Prostate gland (tissue), 2 donors: ENCODE measurements at regions not wholly inside any gene's neighbourhood (a gene's known extent, or its start where the extent isn't known, plus 50 kb on each side); places are given as distances from the start of the nearest gene placed in this dataset.
A peak's percentile ranks its signal among the peaks of the same experiment; 100 is the strongest.

Experiments
- DNase-seq: peaks from one replicate; pipeline ENCODE4 v3.0.0-alpha.2; 2019; ENCODE audit warnings: low spot score
- H3K27ac ChIP-seq, 2 donors: fragments of 200-600 bp; sonication (generic); 2 replicates each; pipeline ENCODE4 v1.5.1; 2017 to 2019
- H3K27me3 ChIP-seq: fragments of 200-600 bp; sonication (generic); replicated peaks from 2 replicates; pipeline ENCODE4 v1.5.1; 2019; ENCODE audit not compliant: insufficient read depth
- H3K36me3 ChIP-seq, 2 donors: fragments of 200-600 bp; sonication (generic); 1 replicate in 1 of 2; 2 replicates in 1 of 2; pipeline versions ENCODE4 v1.5.1 to v1.8.1; 2017 to 2019
- H3K4me1 ChIP-seq: fragments of 200-600 bp; sonication (generic); replicated peaks from 2 replicates; pipeline ENCODE4 v1.5.1; 2019
- H3K4me3 ChIP-seq, 2 donors: fragments of 200-600 bp; sonication (generic); 2 replicates each; pipeline ENCODE4 v1.5.1; 2017 to 2019
- H3K9me3 ChIP-seq: fragments of 200-600 bp; sonication (generic); 2 replicates; pipeline ENCODE4 v1.5.1; 2017
- CTCF ChIP-seq, 4 experiments: fragments of 200-600 bp in 2 of 4; fragments of 450-650 bp in 2 of 4; sonication (generic) in 2 of 4; IDR thresholded peaks; 1 replicate in 3 of 4; 2 replicates in 1 of 4; pipeline ENCODE4 v1.5.1; 2016 to 2019; ENCODE audit warnings: antibody characterized with exemption in 4 of 4, mild to moderate bottlenecking in 2 of 4, moderate library complexity in 2 of 4
- POLR2A ChIP-seq: fragments of 450-650 bp; IDR thresholded peaks from one replicate; pipeline ENCODE4 v1.6.1; 2016; ENCODE audit warnings: antibody characterized with exemption, mild to moderate bottlenecking
- POLR2AphosphoS5 ChIP-seq: sonication (generic); formaldehyde crosslinking; IDR thresholded peaks from one replicate; pipeline ENCODE4 v1.6.1; 2017; ENCODE audit warnings: antibody characterized with exemption
- WGBS: methylation state at CpG from one replicate; pipeline ENCODE4 v1.1.5; 2018; 5-methylcytosine and 5-hydroxymethylcytosine counted together
- intact Hi-C: fragments of 100-400 bp; cut with DNase I; formaldehyde crosslinking; loops from one replicate; pipeline ENCODE4 v1.14.2; 2022

GRCh38 chr1:185534801-185535200 is 199.4 kb upstream of the HMCN1 start:
- no peak overlapping the region for H3K27ac ChIP-seq
- TF ChIP-seq POLR2A (no peak), CTCF (IDR thresholded peaks at IDR 0.05) (peak in 1 of 4 experiments; percentile 4), POLR2AphosphoS5 (peak; percentile 94)
- WGBS: 11% methylated on average over 6 of the region's 6 CpGs

GRCh38 chr1:185533596-185533995 is 200.6 kb upstream of the HMCN1 start:
- 90% methylated on average over 4 of the region's 4 CpGs for WGBS
- no peaks in the 10 kb centered on the region for H3K9me3 ChIP-seq
- no peak overlapping the region for H3K4me3 ChIP-seq

More at GRCh38 chr1:185534801-185535200, 199.4 kb upstream of the HMCN1 start:
- no peaks in the 10 kb centered on the region for H3K4me1 ChIP-seq
- H3K9me3 ChIP-seq: no peaks in the 10 kb centered on the region
- no peaks in the 10 kb centered on the region for H3K36me3 ChIP-seq
- no peaks in the 10 kb centered on the region for H3K27me3 ChIP-seq
- peak; percentile 81 for DNase-seq
- H3K4me3 ChIP-seq: no peak overlapping the region
- intact Hi-C loops: no loop called here

GRCh38 chr1:185532856-185533255 is 201.3 kb upstream of the HMCN1 start:
- Histone ChIP-seq H3K4me3 (no peak overlapping the region), H3K27me3 (no peaks in the 10 kb centered on the region), H3K36me3 (no peaks in the 10 kb centered on the region), H3K9me3 (no peaks in the 10 kb centered on the region), H3K27ac (no peak overlapping the region), H3K4me1 (no peaks in the 10 kb centered on the region)
- intact Hi-C loops: no loop called here
- TF ChIP-seq POLR2AphosphoS5 (no peak), POLR2A (no peak), CTCF (IDR thresholded peaks at IDR 0.05) (no peak)
- DNase-seq: no peak

More at GRCh38 chr1:185533596-185533995, 200.6 kb upstream of the HMCN1 start:
- DNase-seq: no peak
- no peaks in the 10 kb centered on the region for H3K4me1 ChIP-seq
- TF ChIP-seq POLR2A: no peak
- TF ChIP-seq POLR2AphosphoS5: no peak
- TF ChIP-seq CTCF (IDR thresholded peaks at IDR 0.05): no peak
- intact Hi-C loops: no loop called here
- H3K36me3 ChIP-seq: no peaks in the 10 kb centered on the region
- H3K27me3 ChIP-seq: no peaks in the 10 kb centered on the region
- H3K27ac ChIP-seq: no peak overlapping the region

- no peak for DNase-seq
- H3K9me3 ChIP-seq: no peaks in the 10 kb centered on the region
- no peaks in the 10 kb centered on the region for H3K27me3 ChIP-seq
- no peaks in the 10 kb centered on the region for H3K36me3 ChIP-seq
- no peaks in the 10 kb centered on the region for H3K4me1 ChIP-seq
- no peak overlapping the region for H3K4me3 ChIP-seq
- 91% methylated on average over 4 of the region's 4 CpGs for WGBS
- H3K27ac ChIP-seq: no peak overlapping the region
- intact Hi-C loops: no loop called here
- no peak for TF ChIP-seq CTCF (IDR thresholded peaks at IDR 0.05)
- no peak for TF ChIP-seq POLR2AphosphoS5
- TF ChIP-seq POLR2A: no peak
Measured at GRCh38 chr1:185531838-185532237, 202.4 kb upstream of the HMCN1 start.

- no peaks in the 10 kb centered on the region for H3K4me1 ChIP-seq
- no peaks in the 10 kb centered on the region for H3K36me3 ChIP-seq
- H3K27ac ChIP-seq: no peak overlapping the region
- 82% methylated on average over 3 of the region's 3 CpGs for WGBS
- no peaks in the 10 kb centered on the region for H3K27me3 ChIP-seq
- intact Hi-C loops: no loop called here
- H3K4me3 ChIP-seq: no peak overlapping the region
- no peak for TF ChIP-seq POLR2AphosphoS5
- TF ChIP-seq POLR2A: no peak
- TF ChIP-seq CTCF (IDR thresholded peaks at IDR 0.05): no peak
- no peak for DNase-seq
- no peaks in the 10 kb centered on the region for H3K9me3 ChIP-seq
Measured at GRCh38 chr1:185530215-185530614, 204.0 kb upstream of the HMCN1 start.
